ENCODE measurements at regions not wholly inside any gene's neighbourhood (a gene's known extent, or its start where the extent isn't known, plus 50 kb on each side); places are given as distances from the start of the nearest gene placed in this dataset.

DNA sequence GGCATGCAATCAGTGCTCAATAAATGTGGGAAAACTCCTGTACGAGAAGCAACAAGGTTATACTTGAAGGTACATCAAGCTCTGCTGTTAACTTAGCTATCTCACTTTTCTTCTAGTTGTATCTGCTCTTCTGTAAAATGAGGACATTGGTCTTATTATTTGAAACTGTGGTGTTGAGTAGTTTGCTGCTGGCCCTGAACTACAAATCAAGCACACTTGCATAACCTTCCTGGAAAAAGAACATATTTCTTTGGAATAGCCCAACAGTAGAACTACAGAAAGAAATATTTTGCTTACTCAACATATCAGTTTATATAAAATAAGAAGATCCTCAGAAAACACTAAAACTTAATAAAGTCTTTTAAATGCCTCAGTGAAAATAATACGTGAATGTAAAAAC is 203.0 kb downstream of the KCTD12 start:
- H3K4me1 ChIP-seq, result peaks cover 0 to 24% (median 16%) of the 10 kb centered on the region in 4 donors
- 81 to 94% methylated on average over 2 of the region's 2 CpGs for WGBS, 2 donors
- TF ChIP-seq, protein P1, sequence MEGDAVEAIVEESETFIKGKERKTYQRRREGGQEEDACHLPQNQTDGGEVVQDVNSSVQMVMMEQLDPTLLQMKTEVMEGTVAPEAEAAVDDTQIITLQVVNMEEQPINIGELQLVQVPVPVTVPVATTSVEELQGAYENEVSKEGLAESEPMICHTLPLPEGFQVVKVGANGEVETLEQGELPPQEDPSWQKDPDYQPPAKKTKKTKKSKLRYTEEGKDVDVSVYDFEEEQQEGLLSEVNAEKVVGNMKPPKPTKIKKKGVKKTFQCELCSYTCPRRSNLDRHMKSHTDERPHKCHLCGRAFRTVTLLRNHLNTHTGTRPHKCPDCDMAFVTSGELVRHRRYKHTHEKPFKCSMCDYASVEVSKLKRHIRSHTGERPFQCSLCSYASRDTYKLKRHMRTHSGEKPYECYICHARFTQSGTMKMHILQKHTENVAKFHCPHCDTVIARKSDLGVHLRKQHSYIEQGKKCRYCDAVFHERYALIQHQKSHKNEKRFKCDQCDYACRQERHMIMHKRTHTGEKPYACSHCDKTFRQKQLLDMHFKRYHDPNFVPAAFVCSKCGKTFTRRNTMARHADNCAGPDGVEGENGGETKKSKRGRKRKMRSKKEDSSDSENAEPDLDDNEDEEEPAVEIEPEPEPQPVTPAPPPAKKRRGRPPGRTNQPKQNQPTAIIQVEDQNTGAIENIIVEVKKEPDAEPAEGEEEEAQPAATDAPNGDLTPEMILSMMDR (IDR thresholded peaks at IDR 0.05), result no peak
- TF ChIP-seq POLR2A (IDR thresholded peaks at IDR 0.05) (no peak), EP300 (IDR thresholded peaks at IDR 0.05) (no peak), POLR2AphosphoS5 (IDR thresholded peaks at IDR 0.05) (no peak)

DNA sequence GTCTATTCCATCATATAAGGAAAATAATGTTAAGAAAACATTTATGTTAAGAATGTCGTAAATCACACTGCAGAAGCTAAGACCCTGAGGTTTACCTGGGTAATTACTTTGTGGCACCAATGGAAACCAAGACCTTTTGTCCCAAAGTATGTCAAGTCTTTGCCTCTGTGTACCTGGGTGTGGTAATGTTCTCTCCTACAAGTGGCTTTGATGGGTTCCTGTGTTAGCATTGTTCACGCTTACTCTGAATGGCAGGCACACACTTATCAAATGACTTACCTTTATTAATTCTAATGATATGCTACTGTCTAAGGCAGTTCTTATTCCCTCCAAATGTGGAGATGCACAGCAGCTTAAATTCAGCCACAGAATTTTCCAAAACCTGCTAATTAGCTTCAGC is 206.1 kb downstream of the KCTD12 start:
- Histone ChIP-seq H3K4me3 (no peak overlapping the region), H3K4me1 (peaks cover 0 to 24% (median 16%) of the 10 kb centered on the region in 4 donors), H3K27me3 (no peaks in the 10 kb centered on the region), H3K9me3 (no peaks in the 10 kb centered on the region), H3K27ac (no peak overlapping the region), H3K36me3 (no peaks in the 10 kb centered on the region)
- no peak for TF ChIP-seq EP300 (IDR thresholded peaks at IDR 0.05)
- TF ChIP-seq, protein P1 (IDR thresholded peaks at IDR 0.05), result no peak
- intact Hi-C loops (cut with DNase I), result no loop called here
- WGBS, 2 donors, result 86 to 90% methylated on average over 2 of the region's 2 CpGs
- DNase-seq, result no peak

More for the DNA sequence above, 203.0 kb downstream of the KCTD12 start:
- Histone ChIP-seq H3K9me3 (no peaks in the 10 kb centered on the region), H3K36me3 (no peaks in the 10 kb centered on the region), H3K27ac (no peak overlapping the region), H3K27me3 (no peaks in the 10 kb centered on the region), H3K4me3 (no peak overlapping the region)
- no peak for DNase-seq
- intact Hi-C loops (cut with DNase I), result no loop called here

GRCh38 chr13:76677043-76677442 is 209.2 kb downstream of the KCTD12 start:
- H3K9me3 ChIP-seq, result no peaks in the 10 kb centered on the region
- 68% methylated on average over 3 of the region's 3 CpGs for WGBS, 2 donors
- TF ChIP-seq POLR2AphosphoS5 (IDR thresholded peaks at IDR 0.05) (no peak), EP300 (IDR thresholded peaks at IDR 0.05) (no peak), POLR2A (IDR thresholded peaks at IDR 0.05) (no peak)
- TF ChIP-seq, protein P1 (IDR thresholded peaks at IDR 0.05), result no peak
- H3K36me3 ChIP-seq, result no peaks in the 10 kb centered on the region
- peaks cover 0 to 5% (median 1%) of the 10 kb centered on the region in 4 donors for H3K4me1 ChIP-seq
- no peak overlapping the region for H3K27ac ChIP-seq
- no peak overlapping the region for H3K4me3 ChIP-seq
- intact Hi-C loops (cut with DNase I), result no loop called here
- no peaks in the 10 kb centered on the region for H3K27me3 ChIP-seq
- peak; percentile 74 for DNase-seq

DNA sequence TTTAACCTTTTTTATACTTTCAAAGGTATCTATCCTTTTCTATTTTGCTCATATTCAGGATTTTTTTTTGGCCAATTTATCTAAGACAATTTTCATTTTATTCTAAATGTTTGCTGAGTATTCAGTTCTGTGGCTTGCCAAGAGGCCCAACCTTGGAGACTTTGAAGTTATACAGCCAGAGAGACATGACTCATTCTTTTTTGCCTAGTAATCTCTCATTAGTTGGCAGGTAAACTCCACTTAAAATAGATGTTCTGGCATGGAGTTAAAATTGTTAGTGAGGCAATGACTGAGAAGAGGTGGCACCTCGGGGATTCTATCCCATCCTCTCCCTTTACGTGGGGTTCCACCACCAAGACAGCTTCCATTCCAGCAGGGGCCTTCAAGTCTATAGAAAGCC is 213.8 kb downstream of the KCTD12 start:
- intact Hi-C loops (cut with DNase I), result no loop called here
- Histone ChIP-seq H3K27ac (no peak overlapping the region), H3K27me3 (no peaks in the 10 kb centered on the region), H3K9me3 (no peaks in the 10 kb centered on the region), H3K4me3 (no peak overlapping the region), H3K36me3 (no peaks in the 10 kb centered on the region), H3K4me1 (peaks cover 0 to 5% (median 1%) of the 10 kb centered on the region in 4 donors)
- 75 to 90% methylated on average over 2 of the region's 2 CpGs for WGBS, 2 donors
- DNase-seq, result no peak
- TF ChIP-seq POLR2A (IDR thresholded peaks at IDR 0.05) (no peak), POLR2AphosphoS5 (IDR thresholded peaks at IDR 0.05) (no peak), EP300 (IDR thresholded peaks at IDR 0.05) (no peak)
- TF ChIP-seq, protein P1 (IDR thresholded peaks at IDR 0.05), result no peak

GRCh38 chr13:76668716-76669115 is 217.5 kb downstream of the KCTD12 start:
- Histone ChIP-seq H3K27me3 (no peaks in the 10 kb centered on the region), H3K4me3 (no peak overlapping the region), H3K27ac (no peak overlapping the region), H3K4me1 (peaks cover 0 to 9% (median 4%) of the 10 kb centered on the region in 4 donors), H3K36me3 (no peaks in the 10 kb centered on the region), H3K9me3 (no peaks in the 10 kb centered on the region)
- intact Hi-C loops (cut with DNase I), result loop anchor here (2.0 to 5.0 kb wide), 2 partner anchors 219 to 234 kb away; partner anchors contain the start of gene KCTD12
- no peak for DNase-seq
- TF ChIP-seq, protein P1 (IDR thresholded peaks at IDR 0.05), result no peak
- TF ChIP-seq POLR2A (IDR thresholded peaks at IDR 0.05) (no peak), POLR2AphosphoS5 (IDR thresholded peaks at IDR 0.05) (no peak), EP300 (IDR thresholded peaks at IDR 0.05) (no peak)
- 85 to 90% methylated on average over 5 of the region's 5 CpGs for WGBS, 2 donors

Measured in sigmoid colon (tissue), 6 donors.